Neural cell (in vitro differentiated cells): ENCODE measurements at regions not wholly inside any gene's neighbourhood (a gene's known extent, or its start where the extent isn't known, plus 50 kb on each side); places are given as distances from the start of the nearest gene placed in this dataset.

Source experiments
- CTCF ChIP-seq: fragments of 450-650 bp; IDR thresholded peaks from 2 replicates; pipeline ENCODE4 v1.5.1; 2014; ENCODE audit warnings: antibody characterized with exemption, mild to moderate bottlenecking, moderate library complexity; ENCODE audit not compliant: poor library complexity, severe bottlenecking
- EP300 ChIP-seq: fragments of 450-650 bp; conservative IDR thresholded peaks from 2 replicates; pipeline ENCODE4 v1.6.1; 2014; ENCODE audit warnings: antibody characterized with exemption, mild to moderate bottlenecking, moderate library complexity; ENCODE audit not compliant: poor library complexity, severe bottlenecking
- EZH2 ChIP-seq: fragments of 200-600, 300-800 bp; shearing (Covaris generic), sonication (generic); IDR thresholded peaks from 2 replicates; pipeline ENCODE4 v1.6.1; 2014; ENCODE audit warnings: antibody characterized with exemption, low read length, borderline replicate concordance, mild to moderate bottlenecking; ENCODE audit not compliant: insufficient read depth, poor library complexity, severe bottlenecking
- REST ChIP-seq: IDR thresholded peaks from 2 replicates; pipeline ENCODE4 v1.6.1; 2012; ENCODE audit warnings: borderline replicate concordance
- SMC3 ChIP-seq: fragments of 450-650 bp; conservative IDR thresholded peaks from 2 replicates; pipeline ENCODE4 v1.6.1; 2014; ENCODE audit warnings: antibody characterized with exemption, mild to moderate bottlenecking, moderate library complexity; ENCODE audit not compliant: poor library complexity
- TAF1 ChIP-seq: IDR thresholded peaks from 2 replicates; pipeline ENCODE4 v1.6.1; 2012; ENCODE audit warnings: low read depth

- TF ChIP-seq TAF1 (no peak), EZH2 (no peak), SMC3 (no peak), CTCF (no peak), REST (no peak), EP300 (no peak)
Measured at GRCh38 chr9:21557428-21557768, 75.3 kb upstream of the IFNE start.
